PC-9 (cell line): ENCODE measurements at regions not wholly inside any gene's neighbourhood (a gene's known extent, or its start where the extent isn't known, plus 50 kb on each side); places are given as distances from the start of the nearest gene placed in this dataset.

Experiments
- BruUV-seq: library from RNA; stranded (reverse); fragments of 400-500 nt; replicated peaks from 2 replicates; lab custom pipeline; 2021; lab: Mats Ljungman, UMichigan
- CTCF ChIA-PET: fragments of 300-600 bp; sonication (Branson Sonifier 250); formaldehyde crosslinking; loops from one replicate; lab custom pipeline; 2022; ENCODE audit warnings: antibody characterized with exemption; lab: Charles Lee
- POLR2A ChIA-PET: fragments of 300-600 bp; sonication (Branson Sonifier 250); formaldehyde crosslinking; loops from one replicate; lab custom pipeline; 2022; ENCODE audit warnings: antibody characterized with exemption; ENCODE audit not compliant: unreplicated experiment; lab: Charles Lee
- DNase-seq, 2 experiments: peaks; one replicate each; pipeline versions ENCODE4 v3.0.0 to v3.0.0-alpha.2; 2015 to 2022; ENCODE audit warnings: mixed read lengths in 1 of 2
- H2AFZ ChIP-seq: fragments of 200-600 bp; sonication (generic); 2 replicates; pipeline ENCODE4 v1.8.1; 2017; ENCODE audit warnings: antibody characterized with exemption
- H3F3A ChIP-seq: fragments of 200-600 bp; sonication (generic); 2 replicates; pipeline ENCODE4 v1.8.1; 2017; ENCODE audit warnings: antibody characterized with exemption, mild to moderate bottlenecking, low read depth; ENCODE audit not compliant: insufficient read depth
- H3K27ac ChIP-seq: fragments of 200-600 bp; sonication (generic); 2 replicates; pipeline ENCODE4 v1.6.1; 2016; ENCODE audit warnings: mixed run types
- H3K27me3 ChIP-seq: fragments of 200-600 bp; sonication (generic); 2 replicates; pipeline ENCODE4 v1.6.1; 2016; ENCODE audit warnings: low read depth, mixed run types; ENCODE audit not compliant: insufficient read depth
- H3K36me3 ChIP-seq: fragments of 200-600 bp; sonication (generic); 2 replicates; pipeline ENCODE4 v1.6.1; 2016; ENCODE audit warnings: low read depth, mixed run types
- H3K4me1 ChIP-seq: fragments of 200-600 bp; sonication (generic); replicated peaks from 2 replicates; pipeline ENCODE4 v1.6.1; 2016; ENCODE audit warnings: mixed run types; ENCODE audit not compliant: insufficient read depth
- H3K4me2 ChIP-seq: fragments of 200-600 bp; sonication (generic); 2 replicates; pipeline ENCODE4 v1.6.1; 2017; ENCODE audit warnings: mixed run types
- H3K4me3 ChIP-seq: fragments of 200-600 bp; sonication (generic); 2 replicates; pipeline ENCODE4 v1.6.1; 2016; ENCODE audit warnings: mixed run types
- H3K79me2 ChIP-seq: fragments of 200-600 bp; sonication (generic); 2 replicates; pipeline ENCODE4 v1.6.1; 2017; ENCODE audit warnings: low read depth, mixed run types
- H3K9me2 ChIP-seq: fragments of 200-600 bp; sonication (generic); 2 replicates; pipeline ENCODE4 v1.8.1; 2017; ENCODE audit warnings: mild to moderate bottlenecking; ENCODE audit not compliant: insufficient read depth
- H3K9me3 ChIP-seq: fragments of 200-600 bp; sonication (generic); 2 replicates; pipeline ENCODE4 v1.8.1; 2016; ENCODE audit warnings: low read depth; ENCODE audit not compliant: insufficient read depth
- H4K20me1 ChIP-seq: fragments of 200-600 bp; sonication (generic); 2 replicates; pipeline ENCODE4 v1.8.1; 2017; ENCODE audit not compliant: insufficient read depth
- CTCF ChIP-seq: fragments of 200-600 bp; sonication (generic); conservative IDR thresholded peaks from 2 replicates; pipeline ENCODE4 v1.6.1; 2017; ENCODE audit warnings: mixed run types, antibody characterized with exemption, mild to moderate bottlenecking, moderate library complexity
- EZH2 ChIP-seq: fragments of 200-600 bp; sonication (generic); IDR thresholded peaks from 2 replicates; pipeline ENCODE4 v1.8.0; 2017; ENCODE audit warnings: antibody characterized with exemption, low read depth
- intact Hi-C: fragments of 100-400 bp; cut with micrococcal nuclease; formaldehyde crosslinking; loops from one replicate; pipeline ENCODE4 v1.10.0; 2022; ENCODE audit not compliant: unreplicated experiment

GRCh38 chr11:131311776-131312514 is 58.5 kb upstream of the NTM start:
- no peaks in the 10 kb centered on the region for H3K9me3 ChIP-seq
- no peak overlapping the region for H3K4me2 ChIP-seq
- no peaks in the 10 kb centered on the region for H4K20me1 ChIP-seq
- H3K36me3 ChIP-seq = no peaks in the 10 kb centered on the region
- H3K27me3 ChIP-seq = peaks cover 8% of the 10 kb centered on the region; the same call in 1 of the 2 replicates
- ChIA-PET CTCF (no interaction called here), POLR2A (no interaction called here)
- no peaks in the 10 kb centered on the region for H3F3A ChIP-seq
- no peak overlapping the region for H3K4me3 ChIP-seq
- no peak overlapping the region for H3K27ac ChIP-seq
- TF ChIP-seq CTCF (no peak), EZH2 (no peak)
- no peaks in the 10 kb centered on the region for H3K4me1 ChIP-seq
- H3K79me2 ChIP-seq = no peaks in the 10 kb centered on the region
- BruUV-seq = no TSS peak
- intact Hi-C loops = no loop called here
- no peaks in the 10 kb centered on the region for H3K9me2 ChIP-seq
- DNase-seq = no peak
- no peak overlapping the region for H2AFZ ChIP-seq
